H9 (cell line): ENCODE measurements at regions not wholly inside any gene's neighbourhood (a gene's known extent, or its start where the extent isn't known, plus 50 kb on each side); places are given as distances from the start of the nearest gene placed in this dataset.

Source experiments
- DNase-seq: peaks from one replicate; pipeline ENCODE4 v3.0.0-alpha.2; 2017
- H2AFZ ChIP-seq: one replicate; pipeline ENCODE4 v1.6.1; 2013; ENCODE audit warnings: mild to moderate bottlenecking, low read length, control low read depth, moderate library complexity
- H2AK5ac ChIP-seq: 2 replicates; pipeline ENCODE4 v1.6.1; 2013; ENCODE audit warnings: low read length, control low read depth, mixed read lengths; ENCODE audit not compliant: insufficient read length
- H2BK120ac ChIP-seq: one replicate; pipeline ENCODE4 v1.6.1; 2013; ENCODE audit warnings: low read depth, mild to moderate bottlenecking, low read length, control low read depth, inconsistent platforms; ENCODE audit not compliant: poor library complexity, severe bottlenecking
- H2BK12ac ChIP-seq: 2 replicates; pipeline ENCODE4 v1.6.1; 2013; ENCODE audit warnings: low read length, control low read depth, mixed read lengths, low read depth; ENCODE audit not compliant: insufficient read length
- H2BK15ac ChIP-seq: 2 replicates; pipeline ENCODE4 v1.6.1; 2013; ENCODE audit warnings: low read depth, low read length, control low read depth
- H2BK20ac ChIP-seq: one replicate; pipeline ENCODE4 v1.6.1; 2013; ENCODE audit warnings: low read depth, mild to moderate bottlenecking, low read length, control low read depth, inconsistent platforms; ENCODE audit not compliant: poor library complexity, severe bottlenecking
- H2BK5ac ChIP-seq: 2 replicates; pipeline ENCODE4 v1.6.1; 2013; ENCODE audit warnings: low read length, control low read depth, mixed read lengths; ENCODE audit not compliant: insufficient read length
- H3K14ac ChIP-seq: 2 replicates; pipeline ENCODE4 v1.6.1; 2013; ENCODE audit warnings: low read length, control low read depth; ENCODE audit not compliant: insufficient read depth
- H3K18ac ChIP-seq: 2 replicates; pipeline ENCODE4 v1.6.1; 2013; ENCODE audit warnings: low read depth, mild to moderate bottlenecking, mixed read lengths, low read length, control low read depth; ENCODE audit not compliant: insufficient read length
- H3K23ac ChIP-seq: 2 replicates; pipeline ENCODE4 v1.6.1; 2013; ENCODE audit warnings: low read length, control low read depth, mixed read lengths, low read depth; ENCODE audit not compliant: insufficient read length
- H3K23me2 ChIP-seq: 2 replicates; pipeline ENCODE4 v1.6.1; 2013; ENCODE audit warnings: low read depth, mild to moderate bottlenecking, mixed read lengths, low read length, control low read depth; ENCODE audit not compliant: insufficient read length, poor library complexity, severe bottlenecking
- H3K27ac ChIP-seq: 2 replicates; pipeline ENCODE4 v1.5.1; 2013; ENCODE audit warnings: low read length, control low read depth, mixed read lengths, low read depth; ENCODE audit not compliant: insufficient read length
- H3K27me3 ChIP-seq: 2 replicates; pipeline ENCODE4 v1.6.1; 2013; ENCODE audit warnings: low read length, control low read depth, inconsistent platforms; ENCODE audit not compliant: insufficient read depth
- H3K4ac ChIP-seq: 2 replicates; pipeline ENCODE4 v1.6.1; 2013; ENCODE audit warnings: low read depth, mild to moderate bottlenecking, control low read depth, inconsistent platforms, low read length, moderate library complexity
- H3K4me1 ChIP-seq: 2 replicates; pipeline ENCODE4 v1.6.1; 2013; ENCODE audit warnings: low read length, control low read depth, inconsistent platforms; ENCODE audit not compliant: insufficient read depth
- H3K4me2 ChIP-seq: 2 replicates; pipeline ENCODE4 v1.6.1; 2013; ENCODE audit warnings: low read length, control low read depth, mixed read lengths; ENCODE audit not compliant: insufficient read length, insufficient read depth
- H3K56ac ChIP-seq: 2 replicates; pipeline ENCODE4 v1.6.1; 2013; ENCODE audit warnings: low read depth, mild to moderate bottlenecking, mixed read lengths, low read length, control low read depth; ENCODE audit not compliant: insufficient read length
- H3K79me1 ChIP-seq: 2 replicates; pipeline ENCODE4 v1.6.1; 2013; ENCODE audit warnings: low read depth, mild to moderate bottlenecking, moderate library complexity, low read length, control low read depth, inconsistent platforms; ENCODE audit not compliant: insufficient read depth, poor library complexity, severe bottlenecking
- H3K79me2 ChIP-seq: 2 replicates; pipeline ENCODE4 v1.6.1; 2013; ENCODE audit warnings: low read length, control low read depth, inconsistent platforms; ENCODE audit not compliant: insufficient read depth
- H3K9ac ChIP-seq: 2 replicates; pipeline ENCODE4 v1.6.1; 2013; ENCODE audit warnings: low read length, control low read depth, mixed read lengths; ENCODE audit not compliant: insufficient read length; ENCODE audit errors: extremely low read depth
- H3K9me3 ChIP-seq: one replicate; pipeline ENCODE4 v1.6.1; 2013; ENCODE audit warnings: low read depth, low read length, inconsistent platforms; ENCODE audit not compliant: control insufficient read depth
- H3T11ph ChIP-seq: one replicate; pipeline ENCODE4 v1.6.1; 2013; ENCODE audit warnings: mild to moderate bottlenecking, low read length, control low read depth, inconsistent platforms
- H4K20me1 ChIP-seq: one replicate; pipeline ENCODE4 v1.6.1; 2013; ENCODE audit not compliant: control insufficient read depth, insufficient read length, insufficient read depth
- H4K5ac ChIP-seq: 2 replicates; pipeline ENCODE4 v1.6.1; 2013; ENCODE audit warnings: low read depth, mild to moderate bottlenecking, mixed read lengths, low read length, control low read depth; ENCODE audit not compliant: insufficient read length
- H4K8ac ChIP-seq: replicated peaks from 2 replicates; pipeline ENCODE4 v1.6.1; 2013; ENCODE audit warnings: low read length, control low read depth, mixed read lengths, low read depth; ENCODE audit not compliant: insufficient read length
- H4K91ac ChIP-seq: 2 replicates; pipeline ENCODE4 v1.6.1; 2013; ENCODE audit warnings: low read depth, mild to moderate bottlenecking, moderate library complexity, mixed read lengths, low read length, control low read depth; ENCODE audit not compliant: insufficient read length
- H3K27ac Mint-ChIP-seq, 3 experiments: 2 replicates in 2 of 3; 3 replicates in 1 of 3; pipeline ENCODE4 v1.8.0; 2020 to 2021; ENCODE audit warnings: mixed read lengths in 3 of 3, mild to moderate bottlenecking in 1 of 3, moderate library complexity in 1 of 3
- H3K27me3 Mint-ChIP-seq: 2 replicates; pipeline ENCODE4 v1.8.0; 2021; ENCODE audit warnings: low read depth, mild to moderate bottlenecking, moderate library complexity, mixed read lengths
- H3K36me3 Mint-ChIP-seq, 3 experiments: 2 replicates in 2 of 3; 3 replicates in 1 of 3; pipeline ENCODE4 v1.8.0; 2020 to 2021; ENCODE audit warnings: low read depth in 3 of 3, mixed read lengths in 3 of 3; ENCODE audit not compliant: insufficient read depth in 1 of 3
- H3K4me1 Mint-ChIP-seq, 2 experiments: 2 replicates each; pipeline ENCODE4 v1.8.0; 2020; ENCODE audit warnings: mixed read lengths in 2 of 2
- H3K4me3 Mint-ChIP-seq, 2 experiments: 2 replicates in 1 of 2; 3 replicates in 1 of 2; pipeline ENCODE4 v1.8.0; 2020 to 2021; ENCODE audit warnings: mild to moderate bottlenecking in 2 of 2, mixed read lengths in 2 of 2, moderate library complexity in 1 of 2
- H3K9me3 Mint-ChIP-seq, 2 experiments: 2 replicates in 1 of 2; 3 replicates in 1 of 2; pipeline ENCODE4 v1.8.0; 2020; ENCODE audit warnings: mild to moderate bottlenecking in 2 of 2, mixed read lengths in 2 of 2, moderate library complexity in 1 of 2
- WGBS: extraction: QIAGEN DNeasy Blood & Tissue Kit; methylation state at CpG from one replicate; pipeline ENCODE4 v1.1.7; 2013; ENCODE audit warnings: missing lambda C conversion rate, low lambda C conversion rate, mixed read lengths; ENCODE audit not compliant: insufficient read length; ENCODE audit errors: extremely low coverage; 5-methylcytosine and 5-hydroxymethylcytosine counted together
- TF ChIP-seq, protein P1 (sequence below): fragments of 200-600 bp; sonication (generic); conservative IDR thresholded peaks from 3 replicates; pipeline ENCODE4 v1.8.0; 2021; ENCODE audit warnings: antibody characterized with exemption, mild to moderate bottlenecking

DNA sequence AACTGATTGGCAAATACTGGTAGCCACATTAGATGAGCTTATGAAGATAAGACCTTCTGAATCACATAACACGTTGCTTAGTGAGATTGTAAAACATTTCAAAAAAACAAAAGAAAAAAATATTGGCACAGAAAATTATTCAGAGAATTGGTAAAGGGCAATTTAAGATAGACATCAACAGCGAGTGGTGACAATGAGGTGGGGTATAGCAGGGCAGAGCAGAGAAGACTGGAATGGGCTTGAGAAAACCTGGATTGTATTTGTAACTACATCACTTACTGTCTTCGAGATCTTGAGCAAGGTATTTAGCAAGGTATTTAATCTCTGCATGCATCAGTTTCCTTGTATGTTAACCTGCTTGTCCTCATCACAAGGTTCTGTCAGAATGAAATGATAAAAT lies 313.0 kb upstream of the MEIS1 start:
- Mint-ChIP-seq H3K4me3 (no peak overlapping the region), H3K27me3 (no peaks in the 10 kb centered on the region; the same call in 1 of the 2 replicates), H3K27ac (no peak overlapping the region), H3K4me1 (peaks cover 6 to 10% of the 10 kb centered on the region in 2 experiments), H3K36me3 (peaks cover 0 to 4% (median 0%) of the 10 kb centered on the region in 3 experiments; a peak in 1 of 7 replicates), H3K9me3 (peaks cover 0 to 3% of the 10 kb centered on the region in 2 experiments; a peak in 2 of 5 replicates)
- Histone ChIP-seq H3K79me2 (no peaks in the 10 kb centered on the region), H3K79me1 (no peaks in the 10 kb centered on the region), H2BK120ac (no peak overlapping the region), H3K9me3 (no peaks in the 10 kb centered on the region), H2BK20ac (no peak overlapping the region), H4K8ac (no peak overlapping the region), H2BK12ac (no peak overlapping the region), H3K4ac (no peak overlapping the region), H2BK15ac (no peak overlapping the region), H3K23ac (no peak overlapping the region), H2AK5ac (no peak overlapping the region), H3K18ac (no peak overlapping the region), H4K91ac (no peak overlapping the region), H3K27me3 (no peaks in the 10 kb centered on the region), H3K14ac (no peak overlapping the region), H3K9ac (no peak overlapping the region), H2AFZ (no peak overlapping the region), H3K23me2 (no peaks in the 10 kb centered on the region), H3K56ac (no peak overlapping the region), H2BK5ac (no peak overlapping the region), H3K27ac (no peak overlapping the region), H4K5ac (no peak overlapping the region), H3K4me1 (peaks cover 6% of the 10 kb centered on the region; the same call in 1 of the 2 replicates), H3T11ph (no peak overlapping the region), H3K4me2 (no peak overlapping the region), H4K20me1 (no peaks in the 10 kb centered on the region)
- WGBS: no CpG with 5 or more reads among the region's 3 CpGs
- DNase-seq: no peak
- TF ChIP-seq, protein P1, sequence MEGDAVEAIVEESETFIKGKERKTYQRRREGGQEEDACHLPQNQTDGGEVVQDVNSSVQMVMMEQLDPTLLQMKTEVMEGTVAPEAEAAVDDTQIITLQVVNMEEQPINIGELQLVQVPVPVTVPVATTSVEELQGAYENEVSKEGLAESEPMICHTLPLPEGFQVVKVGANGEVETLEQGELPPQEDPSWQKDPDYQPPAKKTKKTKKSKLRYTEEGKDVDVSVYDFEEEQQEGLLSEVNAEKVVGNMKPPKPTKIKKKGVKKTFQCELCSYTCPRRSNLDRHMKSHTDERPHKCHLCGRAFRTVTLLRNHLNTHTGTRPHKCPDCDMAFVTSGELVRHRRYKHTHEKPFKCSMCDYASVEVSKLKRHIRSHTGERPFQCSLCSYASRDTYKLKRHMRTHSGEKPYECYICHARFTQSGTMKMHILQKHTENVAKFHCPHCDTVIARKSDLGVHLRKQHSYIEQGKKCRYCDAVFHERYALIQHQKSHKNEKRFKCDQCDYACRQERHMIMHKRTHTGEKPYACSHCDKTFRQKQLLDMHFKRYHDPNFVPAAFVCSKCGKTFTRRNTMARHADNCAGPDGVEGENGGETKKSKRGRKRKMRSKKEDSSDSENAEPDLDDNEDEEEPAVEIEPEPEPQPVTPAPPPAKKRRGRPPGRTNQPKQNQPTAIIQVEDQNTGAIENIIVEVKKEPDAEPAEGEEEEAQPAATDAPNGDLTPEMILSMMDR: no peak
